ENCODE measurements at regions not wholly inside any gene's neighbourhood (a gene's known extent, or its start where the extent isn't known, plus 50 kb on each side); places are given as distances from the start of the nearest gene placed in this dataset.

DNA sequence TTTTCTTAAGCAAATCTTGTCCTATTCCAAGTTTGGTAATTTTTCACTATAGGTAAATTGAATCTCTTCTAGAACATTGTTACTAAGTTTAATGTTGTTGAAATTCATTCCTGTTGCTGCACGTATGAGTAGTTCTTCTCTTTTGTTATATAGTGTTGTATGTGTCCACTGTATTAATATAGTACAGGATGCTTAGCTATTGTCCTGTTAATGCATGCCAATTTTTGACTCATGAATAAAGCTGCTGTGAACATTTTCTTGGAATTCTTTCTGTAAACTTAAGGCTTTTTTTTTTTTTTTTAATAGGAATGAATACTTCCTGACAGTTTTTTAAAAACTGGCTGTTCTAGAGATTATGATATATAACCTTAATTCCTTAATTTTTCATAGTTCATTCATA lies 326.9 kb downstream of the SLC4A3 start:
- H3K36me3 ChIP-seq (ENCODE audit: control insufficient read depth, insufficient read depth, low read length) = no peaks in the 10 kb centered on the region
- DNase-seq (ENCODE audit: low read depth) = no peak
- TF ChIP-seq, protein P1, sequence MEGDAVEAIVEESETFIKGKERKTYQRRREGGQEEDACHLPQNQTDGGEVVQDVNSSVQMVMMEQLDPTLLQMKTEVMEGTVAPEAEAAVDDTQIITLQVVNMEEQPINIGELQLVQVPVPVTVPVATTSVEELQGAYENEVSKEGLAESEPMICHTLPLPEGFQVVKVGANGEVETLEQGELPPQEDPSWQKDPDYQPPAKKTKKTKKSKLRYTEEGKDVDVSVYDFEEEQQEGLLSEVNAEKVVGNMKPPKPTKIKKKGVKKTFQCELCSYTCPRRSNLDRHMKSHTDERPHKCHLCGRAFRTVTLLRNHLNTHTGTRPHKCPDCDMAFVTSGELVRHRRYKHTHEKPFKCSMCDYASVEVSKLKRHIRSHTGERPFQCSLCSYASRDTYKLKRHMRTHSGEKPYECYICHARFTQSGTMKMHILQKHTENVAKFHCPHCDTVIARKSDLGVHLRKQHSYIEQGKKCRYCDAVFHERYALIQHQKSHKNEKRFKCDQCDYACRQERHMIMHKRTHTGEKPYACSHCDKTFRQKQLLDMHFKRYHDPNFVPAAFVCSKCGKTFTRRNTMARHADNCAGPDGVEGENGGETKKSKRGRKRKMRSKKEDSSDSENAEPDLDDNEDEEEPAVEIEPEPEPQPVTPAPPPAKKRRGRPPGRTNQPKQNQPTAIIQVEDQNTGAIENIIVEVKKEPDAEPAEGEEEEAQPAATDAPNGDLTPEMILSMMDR (IDR thresholded peaks at IDR 0.05; ENCODE audit: insufficient read depth, low read length, poor library complexity, severe bottlenecking) = no peak
- no peak overlapping the region for H3K4me3 ChIP-seq (ENCODE audit: low read depth, low read length)
- H3K27me3 ChIP-seq (ENCODE audit: control insufficient read depth, insufficient read depth, low read length) = no peaks in the 10 kb centered on the region

DNA sequence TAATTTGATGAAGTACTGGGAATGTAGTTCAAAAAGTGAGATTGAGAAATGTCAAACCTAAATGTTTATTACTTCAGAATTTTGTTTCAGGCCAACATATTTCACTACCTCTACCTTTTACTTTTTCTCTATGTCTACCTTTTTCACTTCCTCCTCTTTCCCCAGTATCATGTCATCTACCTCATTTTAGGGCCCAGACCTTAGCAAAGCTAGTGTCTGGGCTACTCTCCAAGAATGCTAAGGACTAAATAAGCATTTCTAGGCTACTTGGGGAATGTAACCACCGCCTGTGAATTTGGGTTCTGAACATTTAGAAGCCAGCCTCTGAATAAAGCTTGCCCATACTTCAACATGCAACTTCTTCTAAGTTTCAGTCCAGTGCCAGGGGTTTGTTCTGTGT lies 330.4 kb downstream of the SLC4A3 start:
- DNase-seq (ENCODE audit: low read depth) = no peak
- no peak overlapping the region for H3K4me3 ChIP-seq (ENCODE audit: low read depth, low read length)
- H3K36me3 ChIP-seq (ENCODE audit: control insufficient read depth, insufficient read depth, low read length) = no peaks in the 10 kb centered on the region
- H3K27me3 ChIP-seq (ENCODE audit: control insufficient read depth, insufficient read depth, low read length) = no peaks in the 10 kb centered on the region
- TF ChIP-seq, protein P1 (IDR thresholded peaks at IDR 0.05; ENCODE audit: insufficient read depth, low read length, poor library complexity, severe bottlenecking) = no peak

DNA sequence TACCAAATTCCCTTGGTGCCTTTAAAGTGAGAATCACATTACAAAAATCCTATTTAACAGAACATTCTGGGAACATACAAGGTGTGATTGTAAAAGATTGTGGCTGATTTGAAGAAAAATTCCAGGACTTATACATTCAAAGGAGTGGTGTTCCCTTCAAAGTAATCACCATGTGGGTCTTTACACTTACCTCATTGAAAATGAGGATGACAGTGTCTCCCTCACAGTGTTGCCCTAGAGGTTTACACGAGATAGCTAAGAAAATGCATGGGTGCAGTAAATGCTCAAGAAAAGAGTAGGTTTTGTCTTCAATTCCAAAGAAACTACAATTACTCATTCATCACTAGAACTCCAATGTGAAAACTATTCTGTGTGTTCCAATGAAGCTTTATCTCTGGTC lies 331.5 kb downstream of the SLC4A3 start:
- TF ChIP-seq, protein P1 (IDR thresholded peaks at IDR 0.05; ENCODE audit: insufficient read depth, low read length, poor library complexity, severe bottlenecking) = no peak

DNA sequence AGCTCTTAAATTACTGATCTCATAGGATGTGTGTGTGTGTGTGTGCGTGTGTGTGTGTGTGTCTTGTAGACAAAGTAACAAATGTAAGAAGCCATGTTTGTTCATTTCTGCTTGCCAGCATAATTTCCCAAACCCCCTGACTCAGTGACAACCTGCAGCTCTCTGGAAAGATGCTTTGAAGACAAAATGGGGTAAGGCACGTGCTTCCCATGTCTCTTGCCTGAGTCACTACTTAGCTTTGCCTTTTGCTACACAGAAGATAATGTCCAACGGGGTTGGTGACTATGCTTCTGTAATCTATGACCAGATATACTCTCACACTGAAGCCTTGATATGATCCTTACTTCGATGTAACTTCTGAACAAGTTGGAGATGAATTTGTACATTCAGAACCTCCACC lies 332.0 kb downstream of the SLC4A3 start:
- DNase-seq (ENCODE audit: low read depth) = no peak
- TF ChIP-seq, protein P1 (IDR thresholded peaks at IDR 0.05; ENCODE audit: insufficient read depth, low read length, poor library complexity, severe bottlenecking) = no peak
- H3K36me3 ChIP-seq (ENCODE audit: control insufficient read depth, insufficient read depth, low read length) = no peaks in the 10 kb centered on the region
- H3K27me3 ChIP-seq (ENCODE audit: control insufficient read depth, insufficient read depth, low read length) = no peaks in the 10 kb centered on the region
- no peak overlapping the region for H3K4me3 ChIP-seq (ENCODE audit: low read depth, low read length)

More for the DNA sequence above, 331.5 kb downstream of the SLC4A3 start:
- no peak for DNase-seq (ENCODE audit: low read depth)
- Histone ChIP-seq H3K4me3 (ENCODE audit: low read depth, low read length) (no peak overlapping the region), H3K36me3 (ENCODE audit: control insufficient read depth, insufficient read depth, low read length) (no peaks in the 10 kb centered on the region), H3K27me3 (ENCODE audit: control insufficient read depth, insufficient read depth, low read length) (no peaks in the 10 kb centered on the region)

DNA sequence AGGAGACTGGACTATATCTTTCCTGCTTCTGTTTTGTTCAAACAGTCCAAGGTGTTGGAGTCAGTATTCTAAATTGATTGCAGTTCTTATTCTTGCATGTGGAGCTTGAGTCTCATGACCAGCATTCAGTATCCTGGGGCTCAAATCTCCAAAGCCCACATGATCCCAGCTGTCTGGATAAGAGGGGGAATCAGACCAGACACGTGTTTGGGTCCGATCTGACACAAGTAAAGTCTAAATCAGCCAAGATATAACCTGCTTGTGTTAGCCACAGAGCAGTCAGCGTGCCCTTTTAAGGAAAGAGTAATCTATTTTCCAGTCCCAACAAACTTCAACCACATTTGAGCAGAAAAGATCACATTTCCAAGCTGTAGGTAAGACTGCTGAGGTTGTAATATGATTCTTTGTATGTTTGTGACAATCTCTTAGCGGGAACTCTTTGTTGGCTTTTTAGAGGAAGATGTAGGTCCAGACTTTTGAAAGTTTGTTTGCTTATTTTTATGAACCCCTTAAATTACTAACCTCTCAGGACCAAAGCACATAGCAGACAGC lies 334.6 kb downstream of the SLC4A3 start:
- no peaks in the 10 kb centered on the region for H3K27me3 ChIP-seq (ENCODE audit: control insufficient read depth, insufficient read depth, low read length)
- TF ChIP-seq, protein P1 (IDR thresholded peaks at IDR 0.05; ENCODE audit: insufficient read depth, low read length, poor library complexity, severe bottlenecking) = no peak
- no peak overlapping the region for H3K4me3 ChIP-seq (ENCODE audit: low read depth, low read length)
- DNase-seq (ENCODE audit: low read depth) = no peak
- no peaks in the 10 kb centered on the region for H3K36me3 ChIP-seq (ENCODE audit: control insufficient read depth, insufficient read depth, low read length)

DNA sequence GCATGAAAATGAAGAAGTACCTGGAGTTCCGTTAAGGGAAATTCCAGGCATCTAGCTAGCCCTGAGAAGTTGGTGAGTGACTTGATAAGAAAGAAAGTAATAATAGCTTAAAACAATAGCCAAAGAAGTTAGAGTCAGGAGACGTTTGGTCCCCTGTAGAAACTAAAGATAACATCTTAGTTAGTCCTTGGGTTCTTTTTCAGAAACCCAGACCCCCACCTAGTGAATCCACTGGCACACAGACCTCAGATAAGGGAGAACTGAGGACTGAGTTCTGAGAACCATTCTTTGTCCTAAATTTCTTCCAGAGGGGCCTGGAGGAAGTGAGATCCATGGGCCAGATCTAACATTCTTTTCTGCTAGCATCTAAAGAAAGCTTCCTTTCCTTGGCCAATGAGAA lies 335.4 kb downstream of the SLC4A3 start:
- Histone ChIP-seq H3K27me3 (ENCODE audit: control insufficient read depth, insufficient read depth, low read length) (no peaks in the 10 kb centered on the region), H3K36me3 (ENCODE audit: control insufficient read depth, insufficient read depth, low read length) (no peaks in the 10 kb centered on the region), H3K4me3 (ENCODE audit: low read depth, low read length) (no peak overlapping the region)
- DNase-seq (ENCODE audit: low read depth) = no peak
- TF ChIP-seq, protein P1 (IDR thresholded peaks at IDR 0.05; ENCODE audit: insufficient read depth, low read length, poor library complexity, severe bottlenecking) = no peak

Measured in kidney epithelial cell (primary cell).